ENCODE measurements at regions not wholly inside any gene's neighbourhood (a gene's known extent, or its start where the extent isn't known, plus 50 kb on each side); places are given as distances from the start of the nearest gene placed in this dataset.

DNA sequence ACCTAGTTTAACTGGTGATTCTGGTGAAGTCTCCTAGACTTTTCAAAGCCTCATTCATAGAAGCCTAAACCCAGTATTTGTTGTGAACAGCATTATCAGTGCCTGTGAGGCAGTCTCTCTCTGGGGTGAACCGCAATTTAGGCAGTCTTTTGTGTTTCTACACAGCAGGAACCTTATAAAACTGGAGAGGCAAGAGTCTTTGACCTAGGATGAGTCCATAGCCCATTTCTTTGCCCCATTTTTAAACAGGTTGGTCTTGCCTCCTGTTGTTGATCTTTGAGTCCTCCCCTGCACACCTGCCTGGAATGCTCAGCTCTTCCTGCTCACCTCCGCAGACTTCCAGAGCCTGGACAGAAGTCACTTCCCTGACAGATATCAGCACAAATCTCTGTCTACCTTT lies 51.2 kb upstream of the NRP1 start:
- TF ChIP-seq, protein P1, sequence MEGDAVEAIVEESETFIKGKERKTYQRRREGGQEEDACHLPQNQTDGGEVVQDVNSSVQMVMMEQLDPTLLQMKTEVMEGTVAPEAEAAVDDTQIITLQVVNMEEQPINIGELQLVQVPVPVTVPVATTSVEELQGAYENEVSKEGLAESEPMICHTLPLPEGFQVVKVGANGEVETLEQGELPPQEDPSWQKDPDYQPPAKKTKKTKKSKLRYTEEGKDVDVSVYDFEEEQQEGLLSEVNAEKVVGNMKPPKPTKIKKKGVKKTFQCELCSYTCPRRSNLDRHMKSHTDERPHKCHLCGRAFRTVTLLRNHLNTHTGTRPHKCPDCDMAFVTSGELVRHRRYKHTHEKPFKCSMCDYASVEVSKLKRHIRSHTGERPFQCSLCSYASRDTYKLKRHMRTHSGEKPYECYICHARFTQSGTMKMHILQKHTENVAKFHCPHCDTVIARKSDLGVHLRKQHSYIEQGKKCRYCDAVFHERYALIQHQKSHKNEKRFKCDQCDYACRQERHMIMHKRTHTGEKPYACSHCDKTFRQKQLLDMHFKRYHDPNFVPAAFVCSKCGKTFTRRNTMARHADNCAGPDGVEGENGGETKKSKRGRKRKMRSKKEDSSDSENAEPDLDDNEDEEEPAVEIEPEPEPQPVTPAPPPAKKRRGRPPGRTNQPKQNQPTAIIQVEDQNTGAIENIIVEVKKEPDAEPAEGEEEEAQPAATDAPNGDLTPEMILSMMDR (IDR thresholded peaks at IDR 0.05; ENCODE audit: low read depth, low read length, poor library complexity, severe bottlenecking), result no peak
- no peak for TF ChIP-seq EZH2phosphoT487 (IDR thresholded peaks at IDR 0.05; ENCODE audit: borderline replicate concordance, low read length)
